ENCODE measurements at regions not wholly inside any gene's neighbourhood (a gene's known extent, or its start where the extent isn't known, plus 50 kb on each side); places are given as distances from the start of the nearest gene placed in this dataset.
"Not testable (repeated sequence)": the region's sequence is repeated elsewhere in the genome, so short reads cannot be mapped to it uniquely, and the experiment has no call there.

DNA sequence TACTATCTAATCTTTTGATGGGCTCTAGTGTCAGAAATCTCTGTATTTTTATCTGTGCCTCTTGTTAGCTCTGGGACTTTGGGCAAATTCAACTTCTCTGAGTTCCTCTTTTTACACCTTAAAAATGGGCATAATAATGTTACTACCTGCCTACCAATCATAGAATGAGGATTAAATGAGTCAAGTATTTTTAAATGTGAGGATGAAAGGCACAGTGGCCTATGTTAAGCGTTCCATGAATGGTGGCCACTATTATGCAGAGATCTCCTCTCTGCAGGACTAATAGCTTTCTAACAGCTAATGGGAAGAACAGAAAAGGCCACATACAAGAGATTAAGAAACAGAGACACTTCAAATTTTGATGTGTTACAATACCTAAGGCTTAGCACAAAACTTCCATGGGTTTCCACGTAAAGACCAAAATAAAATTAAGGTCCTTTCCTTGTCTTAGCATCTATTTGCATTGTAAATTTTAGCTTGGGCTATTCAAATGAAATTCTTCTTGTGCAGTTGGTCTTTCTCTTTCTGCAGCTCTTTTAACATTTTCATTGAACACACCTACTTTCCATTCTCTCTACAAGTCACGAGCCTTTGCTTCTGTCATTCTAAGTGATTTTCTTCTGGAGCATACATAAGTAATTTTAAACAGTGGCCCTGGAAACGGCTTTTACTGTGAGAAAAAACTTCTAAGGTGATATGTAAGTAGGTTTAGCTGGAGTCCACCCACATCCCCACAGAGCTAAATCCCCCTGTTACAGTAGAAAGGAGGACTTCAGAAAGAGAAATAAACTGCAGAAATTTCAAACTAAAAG is 117.9 kb upstream of the MED14 start:
- no peak for DNase-seq (ENCODE audit: low read depth)

- DNase-seq (ENCODE audit: low read depth), result peak; percentile 35
These were observed 118.4 kb upstream of the MED14 start for GRCh38 chrX:40853816-40854123.

- no peak for DNase-seq (ENCODE audit: low read depth)
These were observed 118.9 kb upstream of the MED14 start for GRCh38 chrX:40854242-40854641.

DNA sequence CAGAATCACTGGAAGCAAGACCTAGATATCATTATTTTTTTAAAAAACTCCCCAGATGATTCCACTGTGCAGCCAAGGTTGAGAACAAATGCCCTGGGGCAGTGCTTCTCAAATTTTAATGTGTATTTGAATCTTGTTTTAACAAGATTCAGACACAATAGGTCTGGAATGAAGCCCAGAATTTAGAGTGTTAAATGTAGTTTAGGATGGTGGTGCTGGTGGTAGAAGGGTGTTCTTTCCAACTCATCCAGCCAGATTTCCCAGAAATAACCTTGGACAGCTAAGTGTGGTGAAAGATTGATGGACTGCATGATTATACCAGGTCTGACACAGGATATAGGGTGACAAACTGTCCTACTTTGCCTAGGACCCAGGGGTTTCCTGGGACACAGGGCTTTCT is 120.1 kb upstream of the MED14 start:
- DNase-seq (ENCODE audit: low read depth), result no peak

- no peak for DNase-seq (ENCODE audit: low read depth)
These were observed 120.7 kb upstream of the MED14 start for GRCh38 chrX:40855932-40856515.

DNA sequence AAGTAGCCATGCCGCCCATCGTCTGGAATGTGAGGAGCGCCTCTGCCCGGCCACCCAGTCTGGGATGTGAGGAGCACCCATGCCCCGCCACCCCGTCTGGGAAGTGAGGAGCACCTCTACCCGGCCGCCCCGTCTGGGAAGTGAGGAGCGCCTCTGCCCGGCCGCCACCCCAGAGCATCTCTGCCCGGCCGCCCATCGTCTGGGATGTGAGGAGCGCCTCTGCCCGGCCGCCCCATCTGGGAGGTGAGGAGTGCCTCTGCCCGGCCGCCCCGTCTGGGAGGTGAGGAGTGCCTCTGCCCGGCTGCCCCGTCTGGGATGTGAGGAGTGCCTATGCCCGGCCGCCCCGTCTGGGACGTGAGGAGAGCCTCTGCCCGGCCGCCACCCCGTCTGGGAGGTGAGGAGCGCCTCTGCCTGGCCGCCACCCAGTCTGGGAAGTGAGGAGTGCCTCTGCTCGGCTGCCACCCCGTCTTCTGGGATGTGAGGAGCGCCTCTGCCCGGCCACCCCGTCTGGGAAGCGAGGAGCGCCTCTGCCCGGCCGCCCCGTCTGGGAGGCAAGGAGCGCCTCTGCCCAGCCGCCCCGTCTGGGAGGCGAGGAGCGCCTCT is 126.7 kb upstream of the MED14 start:
- not testable (repeated sequence) for DNase-seq (ENCODE audit: low read depth)

GRCh38 chrX:40863260-40863659 is 127.9 kb upstream of the MED14 start:
- not testable (repeated sequence) for DNase-seq (ENCODE audit: low read depth)

DNA sequence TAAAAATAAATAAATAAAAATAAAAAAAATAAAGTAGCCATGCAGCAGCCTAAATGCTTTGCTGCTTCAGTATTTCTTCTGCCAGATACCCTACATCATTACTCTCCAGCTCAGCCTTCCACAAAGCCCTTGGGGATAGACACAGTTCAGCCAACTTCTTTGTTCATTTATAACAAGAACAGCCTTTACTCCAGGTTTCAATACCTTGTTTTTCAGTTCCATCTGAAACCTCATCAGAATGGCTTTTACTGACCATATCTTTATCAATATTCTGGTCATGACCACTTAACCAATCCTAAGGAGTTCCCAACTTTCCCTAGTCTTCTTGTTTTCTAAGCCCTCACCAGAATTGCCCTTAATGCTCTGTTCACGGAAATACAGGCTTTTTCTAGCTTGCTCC is 128.3 kb upstream of the MED14 start:
- no peak for DNase-seq (ENCODE audit: low read depth)

DNA sequence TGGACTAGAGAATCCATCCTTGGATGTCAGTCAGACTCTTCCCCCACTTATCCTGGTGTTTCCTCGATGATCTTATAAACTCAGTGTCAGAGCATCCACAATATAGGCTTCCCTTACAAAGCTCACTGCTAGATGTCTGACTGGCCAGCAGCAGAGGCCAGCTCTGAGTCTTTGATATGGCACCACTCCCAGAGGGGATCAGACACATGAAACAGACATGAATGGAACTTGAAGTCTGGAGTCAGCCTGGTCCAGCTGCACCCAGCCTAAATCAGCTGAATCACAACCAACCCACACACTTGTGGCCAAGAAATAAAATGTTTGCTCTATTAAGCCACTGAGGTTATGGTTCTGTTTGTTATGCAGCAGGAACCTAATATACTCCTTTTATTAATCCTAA is 129.6 kb upstream of the MED14 start:
- DNase-seq (ENCODE audit: low read depth), result peak; percentile 57

DNA sequence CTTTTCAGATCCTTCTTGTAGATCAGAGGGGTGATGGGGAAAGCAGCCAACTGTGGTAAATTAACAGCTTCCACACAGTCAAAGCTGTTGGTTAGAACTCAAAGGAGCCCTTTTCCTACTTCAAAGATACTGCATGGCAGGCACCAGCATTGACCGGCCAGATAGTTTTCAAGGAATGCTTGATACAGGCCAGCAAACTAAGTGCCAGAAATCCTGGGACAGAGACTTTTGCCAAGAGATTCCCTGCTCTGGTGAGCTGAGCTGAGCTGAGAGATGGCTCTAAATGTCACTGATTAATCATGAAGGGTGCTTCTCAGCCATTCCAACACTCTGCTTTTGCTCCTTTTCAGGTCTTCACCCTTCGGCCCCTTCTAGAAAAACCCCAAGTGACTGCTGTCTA is 131.6 kb upstream of the MED14 start:
- no peak for DNase-seq (ENCODE audit: low read depth)

DNA sequence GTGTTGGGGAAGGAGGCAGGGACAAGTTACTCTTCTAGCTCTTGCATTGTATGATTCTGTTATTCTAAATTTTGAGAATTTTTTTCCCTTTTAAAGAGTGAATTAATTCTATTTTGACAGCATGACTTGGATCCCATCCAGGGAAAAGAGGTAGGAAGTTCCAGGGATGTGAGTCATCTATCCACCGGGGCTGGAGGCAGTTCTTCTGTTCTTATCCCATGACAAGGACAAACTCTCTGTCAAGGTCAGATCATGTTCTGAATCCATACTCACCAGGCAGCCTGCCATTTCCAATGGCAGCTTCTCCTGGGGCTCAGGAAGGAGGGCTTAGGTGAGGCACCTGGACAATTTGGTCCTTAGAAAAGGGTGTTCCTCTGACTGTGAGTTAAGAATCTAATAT is 132.0 kb upstream of the MED14 start:
- DNase-seq (ENCODE audit: low read depth), result peak; percentile 64

GRCh38 chrX:40868868-40869267 is 133.5 kb upstream of the MED14 start:
- no peak for DNase-seq (ENCODE audit: low read depth)

- DNase-seq (ENCODE audit: low read depth), result not testable (repeated sequence)
These were observed 135.6 kb upstream of the MED14 start for GRCh38 chrX:40870982-40871381.

GRCh38 chrX:40871385-40872082 is 136.2 kb upstream of the MED14 start:
- DNase-seq (ENCODE audit: low read depth), result peak; percentile 17

DNA sequence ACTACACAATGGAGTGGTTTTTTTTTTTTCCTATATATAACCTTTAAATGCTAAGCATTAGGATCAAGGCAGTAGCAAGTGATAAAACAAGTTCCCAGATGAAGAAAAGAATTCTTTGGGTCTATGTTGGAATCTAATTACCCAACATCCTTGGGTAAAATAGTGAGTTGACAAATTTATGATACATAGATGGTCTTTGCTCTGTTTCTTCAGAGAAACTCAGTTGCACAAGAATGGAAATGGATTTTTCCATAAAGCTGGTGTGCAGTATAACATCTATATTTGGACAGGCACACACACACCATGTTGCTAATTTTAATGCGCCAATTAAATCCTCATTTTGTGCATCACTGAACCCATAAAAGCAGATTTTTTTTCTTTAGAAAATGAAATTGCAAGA is 137.0 kb upstream of the MED14 start:
- peak; percentile 60 for DNase-seq (ENCODE audit: low read depth)

DNA sequence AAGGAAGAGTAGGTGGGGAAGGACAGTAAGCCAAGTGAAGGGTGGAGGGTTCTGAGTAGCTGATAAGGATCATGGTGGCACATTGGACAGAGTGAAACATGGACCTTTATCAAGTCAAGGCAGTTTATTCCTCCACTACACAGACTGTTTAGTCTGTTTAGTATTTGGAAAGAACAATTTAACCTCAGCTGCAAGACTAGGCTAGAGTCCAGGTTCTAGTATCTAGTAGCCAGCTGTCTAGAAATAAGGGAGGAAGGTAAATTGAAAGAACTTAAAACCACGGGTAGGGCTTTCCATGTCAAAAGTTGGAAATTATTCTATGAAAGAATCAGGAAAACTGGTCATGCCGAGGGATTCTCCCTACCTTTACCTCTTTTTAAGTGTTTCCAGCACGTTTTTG is 140.1 kb upstream of the MED14 start:
- DNase-seq (ENCODE audit: low read depth), result no peak

- DNase-seq (ENCODE audit: low read depth), result peak; percentile 22
These were observed 142.5 kb upstream of the MED14 start for GRCh38 chrX:40877887-40878286.

DNA sequence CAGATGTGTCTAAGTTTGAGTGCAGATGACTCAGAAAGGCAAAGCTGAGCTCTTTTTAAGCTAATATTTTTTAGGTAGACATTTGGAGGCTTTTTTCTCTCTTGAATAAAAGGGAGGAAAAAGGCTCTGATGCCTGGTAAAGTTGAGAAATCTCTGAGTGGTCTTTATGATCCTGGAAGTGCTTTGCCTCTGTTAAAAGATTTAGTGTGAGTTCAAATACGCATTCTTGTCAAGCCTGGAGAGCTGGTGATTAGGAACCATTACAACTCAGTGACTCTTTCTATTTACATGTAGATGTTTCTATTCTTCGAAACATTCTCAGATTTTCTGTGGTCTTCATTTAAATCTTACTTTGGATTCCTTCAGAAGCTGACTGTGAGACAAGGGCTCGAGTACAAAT is 143.4 kb upstream of the MED14 start:
- DNase-seq (ENCODE audit: low read depth), result peak; percentile 22

GRCh38 chrX:40879172-40879571 is 143.8 kb upstream of the MED14 start:
- not testable (repeated sequence) for DNase-seq (ENCODE audit: low read depth)

DNA sequence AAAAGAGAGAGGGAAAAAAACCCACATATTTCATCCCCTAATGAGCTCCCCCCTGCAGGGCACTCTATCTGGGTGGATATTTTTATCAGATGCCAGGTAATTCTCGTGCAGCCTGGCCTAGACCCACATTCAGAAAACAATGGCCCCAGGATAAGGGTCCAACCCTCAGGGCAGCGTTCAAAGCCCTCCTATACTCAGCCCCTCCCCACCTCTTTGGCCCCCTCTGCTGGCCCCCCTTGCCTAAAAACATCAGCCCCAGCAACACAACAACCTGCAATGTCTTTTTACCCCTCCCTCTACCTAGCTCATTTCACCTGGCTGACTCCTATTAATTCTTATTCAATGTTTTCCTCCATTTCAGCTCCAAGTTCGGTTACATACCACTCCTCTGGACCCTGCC is 145.4 kb upstream of the MED14 start:
- DNase-seq (ENCODE audit: low read depth), result no peak

GRCh38 chrX:40883021-40883619 is 147.8 kb upstream of the MED14 start:
- DNase-seq (ENCODE audit: low read depth), result no peak

DNA sequence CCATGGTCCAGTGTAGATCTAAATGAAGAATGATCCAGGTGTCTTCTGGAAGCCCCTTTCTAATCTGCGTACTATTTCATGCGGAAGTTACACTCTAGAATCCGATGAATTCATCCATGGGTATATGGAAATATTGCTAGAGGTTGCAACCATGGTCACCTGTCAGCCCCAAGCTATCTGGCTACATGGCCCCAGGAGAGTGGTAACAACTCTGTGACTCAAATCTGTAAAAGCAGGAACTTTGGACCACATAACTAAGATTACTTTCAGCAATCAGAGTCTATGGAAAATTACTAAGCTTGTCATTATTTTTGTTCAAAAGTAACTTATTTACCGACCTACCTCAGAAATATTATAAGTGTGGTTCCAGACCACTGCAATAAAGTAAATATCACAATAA is 150.6 kb upstream of the MED14 start:
- no peak for DNase-seq (ENCODE audit: low read depth)

DNA sequence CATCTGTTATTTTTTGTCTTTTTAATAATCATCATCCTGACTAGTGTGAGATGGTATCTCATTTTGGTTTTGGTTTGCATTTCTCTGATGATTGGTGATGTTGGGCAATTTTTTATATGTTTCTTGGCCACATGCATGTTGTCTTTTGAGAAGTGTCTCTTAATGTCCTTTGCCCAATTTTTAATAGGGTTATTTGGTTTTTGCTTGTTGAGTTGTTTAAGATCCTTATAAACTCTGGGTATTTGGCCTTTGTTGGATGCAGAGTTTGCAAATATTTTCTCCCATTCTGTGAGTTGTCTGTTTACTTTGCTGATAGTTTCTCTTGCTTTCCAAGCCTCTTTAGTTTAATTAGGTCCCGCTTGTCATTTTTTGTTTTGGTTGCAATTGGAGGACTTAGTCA is 152.1 kb upstream of the MED14 start:
- DNase-seq (ENCODE audit: low read depth), result no peak

Measured in amniotic epithelial cell (primary cell).